Mucosa of rectum (tissue), 2 donors: ENCODE measurements at regions not wholly inside any gene's neighbourhood (a gene's known extent, or its start where the extent isn't known, plus 50 kb on each side); places are given as distances from the start of the nearest gene placed in this dataset.

ENCODE experiments used
- H3K27ac ChIP-seq, 2 donors: one replicate each; pipeline ENCODE4 v1.7.0; 2013; ENCODE audit warnings: inconsistent platforms in 2 of 2, low read depth in 2 of 2, low read length in 2 of 2
- H3K27me3 ChIP-seq, 2 donors: one replicate each; pipeline ENCODE4 v1.7.0; 2013; ENCODE audit warnings: low read length in 2 of 2; ENCODE audit not compliant: control insufficient read depth in 2 of 2, insufficient read depth in 2 of 2
- H3K36me3 ChIP-seq, 2 donors: one replicate each; pipeline ENCODE4 v1.7.0; 2013; ENCODE audit warnings: low read length in 2 of 2; ENCODE audit not compliant: control insufficient read depth in 2 of 2, insufficient read depth in 2 of 2
- H3K4me1 ChIP-seq, 2 donors: one replicate each; pipeline ENCODE4 v1.7.0; 2013; ENCODE audit warnings: low read length in 2 of 2, mild to moderate bottlenecking in 1 of 2; ENCODE audit not compliant: control insufficient read depth in 2 of 2, insufficient read depth in 2 of 2
- H3K4me3 ChIP-seq, 2 donors: one replicate each; pipeline ENCODE4 v1.7.0; 2013; ENCODE audit warnings: low read length in 2 of 2
- H3K9ac ChIP-seq, 2 donors: one replicate each; pipeline ENCODE4 v1.7.0; 2013; ENCODE audit warnings: low read length in 2 of 2, low read depth in 1 of 2, mild to moderate bottlenecking in 1 of 2
- H3K9me3 ChIP-seq, 2 donors: one replicate each; pipeline ENCODE4 v1.7.0; 2013; ENCODE audit warnings: low read length in 2 of 2; ENCODE audit not compliant: control insufficient read depth in 2 of 2
- donor health status: healthy.
- donor health status: Normal muscosa, but diverticular disease.

- H3K27ac ChIP-seq, result no peak overlapping the region
- H3K36me3 ChIP-seq, result no peaks in the 10 kb centered on the region
- H3K27me3 ChIP-seq, result no peaks in the 10 kb centered on the region
- no peak overlapping the region for H3K9ac ChIP-seq
- no peaks in the 10 kb centered on the region for H3K9me3 ChIP-seq
- H3K4me1 ChIP-seq, result no peaks in the 10 kb centered on the region
- H3K4me3 ChIP-seq, result no peak overlapping the region
Observed at GRCh38 chr3:174531262-174531982, 327.7 kb upstream of the NAALADL2 start.

GRCh38 chr3:174532216-174532615 is 326.9 kb upstream of the NAALADL2 start:
- H3K9ac ChIP-seq, result no peak overlapping the region
- H3K36me3 ChIP-seq, result no peaks in the 10 kb centered on the region
- no peak overlapping the region for H3K27ac ChIP-seq
- H3K4me1 ChIP-seq, result no peaks in the 10 kb centered on the region
- H3K9me3 ChIP-seq, result no peaks in the 10 kb centered on the region
- H3K4me3 ChIP-seq, result no peak overlapping the region
- no peaks in the 10 kb centered on the region for H3K27me3 ChIP-seq

- Histone ChIP-seq H3K4me3 (no peak overlapping the region), H3K9ac (no peak overlapping the region), H3K4me1 (no peaks in the 10 kb centered on the region), H3K27me3 (no peaks in the 10 kb centered on the region), H3K27ac (no peak overlapping the region), H3K36me3 (no peaks in the 10 kb centered on the region), H3K9me3 (no peaks in the 10 kb centered on the region)
Observed at GRCh38 chr3:174532776-174533175, 326.4 kb upstream of the NAALADL2 start.

- Histone ChIP-seq H3K27me3 (no peaks in the 10 kb centered on the region), H3K4me3 (no peak overlapping the region), H3K27ac (no peak overlapping the region), H3K36me3 (no peaks in the 10 kb centered on the region), H3K9ac (no peak overlapping the region), H3K4me1 (no peaks in the 10 kb centered on the region), H3K9me3 (no peaks in the 10 kb centered on the region)
Observed at GRCh38 chr3:174533286-174533685, 325.8 kb upstream of the NAALADL2 start.

- H3K4me1 ChIP-seq, result no peaks in the 10 kb centered on the region
- no peaks in the 10 kb centered on the region for H3K36me3 ChIP-seq
- no peak overlapping the region for H3K4me3 ChIP-seq
- no peaks in the 10 kb centered on the region for H3K9me3 ChIP-seq
- no peaks in the 10 kb centered on the region for H3K27me3 ChIP-seq
- H3K27ac ChIP-seq, result no peak overlapping the region
- no peak overlapping the region for H3K9ac ChIP-seq
Observed at GRCh38 chr3:174536319-174536718, 322.8 kb upstream of the NAALADL2 start.

- Histone ChIP-seq H3K9ac (no peak overlapping the region), H3K36me3 (no peaks in the 10 kb centered on the region), H3K4me1 (no peaks in the 10 kb centered on the region), H3K27me3 (no peaks in the 10 kb centered on the region), H3K4me3 (no peak overlapping the region), H3K27ac (no peak overlapping the region), H3K9me3 (no peaks in the 10 kb centered on the region)
Observed at GRCh38 chr3:174538151-174538550, 321.0 kb upstream of the NAALADL2 start.

GRCh38 chr3:174540116-174540908 is 318.8 kb upstream of the NAALADL2 start:
- Histone ChIP-seq H3K4me3 (no peak overlapping the region), H3K27me3 (no peaks in the 10 kb centered on the region), H3K9me3 (no peaks in the 10 kb centered on the region), H3K4me1 (no peaks in the 10 kb centered on the region), H3K9ac (no peak overlapping the region), H3K36me3 (no peaks in the 10 kb centered on the region), H3K27ac (no peak overlapping the region)

GRCh38 chr3:174541708-174542315 is 317.3 kb upstream of the NAALADL2 start:
- Histone ChIP-seq H3K9me3 (no peaks in the 10 kb centered on the region), H3K9ac (no peak overlapping the region), H3K27ac (no peak overlapping the region), H3K36me3 (no peaks in the 10 kb centered on the region), H3K4me1 (no peaks in the 10 kb centered on the region), H3K27me3 (no peaks in the 10 kb centered on the region), H3K4me3 (no peak overlapping the region)

- no peak overlapping the region for H3K27ac ChIP-seq
Observed at GRCh38 chr3:174547801-174548435, 311.2 kb upstream of the NAALADL2 start.

More at GRCh38 chr3:174547801-174548435, 311.2 kb upstream of the NAALADL2 start:
- H3K27me3 ChIP-seq, result no peaks in the 10 kb centered on the region
- no peaks in the 10 kb centered on the region for H3K4me1 ChIP-seq
- H3K9me3 ChIP-seq, result no peaks in the 10 kb centered on the region
- H3K9ac ChIP-seq, result no peak overlapping the region
- no peak overlapping the region for H3K4me3 ChIP-seq
- no peaks in the 10 kb centered on the region for H3K36me3 ChIP-seq
